Endothelial cell of umbilical vein (primary cell): ENCODE measurements at regions not wholly inside any gene's neighbourhood (a gene's known extent, or its start where the extent isn't known, plus 50 kb on each side); places are given as distances from the start of the nearest gene placed in this dataset.

ENCODE experiments used
- BruUV-seq: library from RNA; stranded (reverse); fragments of 400-500 nt; replicated peaks from 2 replicates; lab custom pipeline; 2021; lab: Mats Ljungman, UMichigan
- CTCF ChIA-PET: fragments of 300-600, 350-600 bp; sonication (Branson Sonifier 250); formaldehyde crosslinking; loops from one replicate; lab custom pipeline; 2021; ENCODE audit warnings: antibody characterized with exemption, inconsistent platforms; lab: Charles Lee
- POLR2A ChIA-PET: fragments of 300-600, 350-600 bp; sonication (Branson Sonifier 250); formaldehyde crosslinking; loops from one replicate; lab custom pipeline; 2021; ENCODE audit warnings: antibody characterized with exemption, inconsistent platforms; lab: Charles Lee
- DNase-seq: peaks from one replicate; pipeline ENCODE4 v3.0.0-alpha.2; 2011; ENCODE audit warnings: low read depth, low spot score
- FAIRE-seq: peaks from 2 replicates; lab custom pipeline; 2011; peaks lifted over from hg19 to GRCh38; lab: Jason Lieb, UNC
- H2AFZ ChIP-seq: 2 replicates; pipeline ENCODE4 v1.6.0; 2012; ENCODE audit warnings: low read depth, low read length, control low read depth, inconsistent platforms
- H3K27ac ChIP-seq: 2 replicates; pipeline ENCODE4 v1.5.1; 2011; ENCODE audit warnings: low read depth, mild to moderate bottlenecking, control low read depth, low read length, moderate library complexity; ENCODE audit not compliant: insufficient read depth
- H3K27me3 ChIP-seq, 2 experiments: 2 replicates each; pipeline versions ENCODE4 v1.6.0 to v1.6.1; 2011; ENCODE audit warnings: low read length in 2 of 2, mixed read lengths in 1 of 2; ENCODE audit not compliant: control insufficient read depth in 2 of 2, insufficient read depth in 2 of 2
- H3K36me3 ChIP-seq, 2 experiments: 2 replicates in 1 of 2; 3 replicates in 1 of 2; pipeline ENCODE4 v1.5.1; 2011; ENCODE audit warnings: low read length in 2 of 2, mild to moderate bottlenecking in 1 of 2, moderate library complexity in 1 of 2; ENCODE audit not compliant: control insufficient read depth in 2 of 2, insufficient read depth in 2 of 2; ENCODE audit errors: extremely low read depth in 1 of 2
- H3K4me1 ChIP-seq: 3 replicates; pipeline ENCODE4 v1.5.1; 2011; ENCODE audit warnings: mild to moderate bottlenecking, low read length; ENCODE audit not compliant: control insufficient read depth, insufficient read depth; ENCODE audit errors: extremely low read depth
- H3K4me2 ChIP-seq: 2 replicates; pipeline ENCODE4 v1.6.1; 2011; ENCODE audit warnings: low read length, control low read depth, mixed read lengths; ENCODE audit not compliant: insufficient read depth
- H3K4me3 ChIP-seq, 3 experiments: fragments of 200-600 bp in 1 of 3; sonication (generic), shearing (Covaris generic) in 1 of 3; replicated peaks in 1 of 3; 2 replicates each; pipeline ENCODE4 v1.5.1; 2011 to 2016; ENCODE audit warnings: control low read depth in 3 of 3, low read length in 3 of 3, mild to moderate bottlenecking in 2 of 3, inconsistent platforms in 1 of 3, low read depth in 1 of 3, moderate library complexity in 1 of 3; ENCODE audit not compliant: insufficient read depth in 1 of 3
- H3K79me2 ChIP-seq: 2 replicates; pipeline ENCODE4 v1.6.0; 2012; ENCODE audit warnings: low read length, inconsistent platforms; ENCODE audit not compliant: control insufficient read depth, insufficient read depth
- H3K9ac ChIP-seq: replicated peaks from 2 replicates; pipeline ENCODE3; 2011; ENCODE audit warnings: low read length, control low read depth; ENCODE audit not compliant: insufficient read depth; ENCODE audit errors: extremely low read depth
- H3K9me1 ChIP-seq: replicated peaks from 3 replicates; pipeline ENCODE4 v1.6.0; 2011; ENCODE audit warnings: mild to moderate bottlenecking, low read length; ENCODE audit not compliant: control insufficient read depth, insufficient read depth; ENCODE audit errors: extremely low read depth
- H3K9me3 ChIP-seq: replicated peaks from 2 replicates; pipeline ENCODE4 v1.5.1; 2012; ENCODE audit warnings: low read length, inconsistent platforms; ENCODE audit not compliant: control insufficient read depth, insufficient read depth
- H4K20me1 ChIP-seq: replicated peaks from 2 replicates; pipeline ENCODE3; 2011; ENCODE audit warnings: mild to moderate bottlenecking, low read length; ENCODE audit not compliant: control insufficient read depth, insufficient read depth; ENCODE audit errors: extremely low read depth
- EZH2 ChIP-seq: IDR thresholded peaks from 2 replicates; pipeline ENCODE4 v1.6.1; 2012; ENCODE audit warnings: borderline replicate concordance, low read depth, mild to moderate bottlenecking, moderate library complexity, low read length, inconsistent platforms; ENCODE audit not compliant: severe bottlenecking
- FOS ChIP-seq: IDR thresholded peaks from 2 replicates; pipeline ENCODE4 v1.6.1; 2011; ENCODE audit warnings: mild to moderate bottlenecking, low read length, moderate library complexity, borderline replicate concordance; ENCODE audit not compliant: insufficient read depth
- GATA2 ChIP-seq: IDR thresholded peaks from 2 replicates; pipeline ENCODE4 v1.7.0; 2011; ENCODE audit warnings: low read depth, mild to moderate bottlenecking, moderate library complexity, mixed read lengths, low read length; ENCODE audit not compliant: insufficient read length, insufficient read depth
- JUN ChIP-seq: IDR thresholded peaks from 2 replicates; pipeline ENCODE4 v1.6.1; 2011; ENCODE audit warnings: borderline replicate concordance, low read depth; ENCODE audit not compliant: insufficient read length, insufficient read depth
- MYC ChIP-seq: IDR thresholded peaks from one replicate; pipeline ENCODE4 v1.6.1; 2011; ENCODE audit warnings: mild to moderate bottlenecking, low read depth, low read length
- POLR2A ChIP-seq: IDR thresholded peaks from 2 replicates; pipeline ENCODE4 v1.6.1; 2012; ENCODE audit warnings: low read depth, mild to moderate bottlenecking, control low read depth, low read length
- POLR2AphosphoS5 ChIP-seq: IDR thresholded peaks from 2 replicates; pipeline ENCODE4 v1.6.1; 2012; ENCODE audit warnings: low read depth, mild to moderate bottlenecking, control low read depth, low read length, moderate library complexity; ENCODE audit not compliant: insufficient read depth
- dilution Hi-C: fragments of 300-500 bp; cut with MboI; formaldehyde crosslinking; loops from one replicate; pipeline ENCODE4 v1.15.0; 2019; ENCODE audit warnings: low sequenced_read_pairs; ENCODE audit not compliant: extremely low pct_ligation_motif_present
- intact Hi-C: fragments of 100-400 bp; cut with micrococcal nuclease; formaldehyde crosslinking; loops from one replicate; pipeline ENCODE4 v1.10.0; 2022
- TF ChIP-seq, protein P1 (sequence below), 2 donors: IDR thresholded peaks; 1 replicate in 1 of 2; 2 replicates in 1 of 2; pipeline ENCODE4 v1.5.1; 2011; ENCODE audit warnings: low read length in 2 of 2, mild to moderate bottlenecking in 2 of 2, moderate library complexity in 2 of 2, control low read depth in 1 of 2, inconsistent platforms in 1 of 2, low read depth in 1 of 2; ENCODE audit not compliant: insufficient read depth in 1 of 2; ENCODE audit errors: extremely low read depth in 1 of 2
- TF ChIP-seq, protein P2 (sequence below): IDR thresholded peaks from 2 replicates; pipeline ENCODE4 v1.6.1; 2011; ENCODE audit not compliant: insufficient read depth, insufficient read length

DNA sequence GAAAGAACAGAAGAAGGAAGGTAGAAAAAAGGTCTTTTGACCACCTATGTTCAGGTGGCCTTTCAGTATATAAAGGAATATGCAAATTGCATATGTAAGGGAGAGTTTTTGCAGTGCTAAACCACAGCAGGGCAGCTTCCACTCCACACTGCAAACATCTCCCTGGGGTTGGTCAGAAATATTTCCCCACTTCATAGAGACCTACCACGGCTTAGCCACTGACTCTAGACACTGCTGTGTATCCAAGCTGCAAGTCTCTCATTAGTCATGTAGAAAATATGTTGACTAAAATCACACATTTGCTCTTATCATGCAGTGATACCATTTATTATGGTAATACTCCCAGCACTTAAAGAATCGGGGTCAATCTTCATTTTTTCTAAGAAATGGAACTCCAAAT lies 214.9 kb upstream of the NR2F2 start:
- no peak for FAIRE-seq
- Histone ChIP-seq H4K20me1 (no peaks in the 10 kb centered on the region), H3K27me3 (no peaks in the 10 kb centered on the region), H3K9me3 (no peaks in the 10 kb centered on the region), H3K9ac (no peak overlapping the region), H3K4me1 (no peaks in the 10 kb centered on the region), H3K9me1 (no peaks in the 10 kb centered on the region), H2AFZ (no peak overlapping the region), H3K36me3 (no peaks in the 10 kb centered on the region), H3K79me2 (no peaks in the 10 kb centered on the region), H3K4me3 (no peak overlapping the region), H3K27ac (no peak overlapping the region), H3K4me2 (no peak overlapping the region)
- ChIA-PET CTCF (interaction anchor here (0.8 kb wide), 1 partner anchor 11 kb away, joined by 3 read pairs; no protein-coding TSS in a partner anchor), POLR2A (no interaction called here)
- dilution Hi-C loops, result no loop called here
- intact Hi-C loops, result no loop called here
- no peak for DNase-seq
- TF ChIP-seq JUN, result no peak
- TF ChIP-seq FOS, result no peak
- TF ChIP-seq POLR2A, result no peak
- TF ChIP-seq EZH2, result no peak
- TF ChIP-seq, protein P1, sequence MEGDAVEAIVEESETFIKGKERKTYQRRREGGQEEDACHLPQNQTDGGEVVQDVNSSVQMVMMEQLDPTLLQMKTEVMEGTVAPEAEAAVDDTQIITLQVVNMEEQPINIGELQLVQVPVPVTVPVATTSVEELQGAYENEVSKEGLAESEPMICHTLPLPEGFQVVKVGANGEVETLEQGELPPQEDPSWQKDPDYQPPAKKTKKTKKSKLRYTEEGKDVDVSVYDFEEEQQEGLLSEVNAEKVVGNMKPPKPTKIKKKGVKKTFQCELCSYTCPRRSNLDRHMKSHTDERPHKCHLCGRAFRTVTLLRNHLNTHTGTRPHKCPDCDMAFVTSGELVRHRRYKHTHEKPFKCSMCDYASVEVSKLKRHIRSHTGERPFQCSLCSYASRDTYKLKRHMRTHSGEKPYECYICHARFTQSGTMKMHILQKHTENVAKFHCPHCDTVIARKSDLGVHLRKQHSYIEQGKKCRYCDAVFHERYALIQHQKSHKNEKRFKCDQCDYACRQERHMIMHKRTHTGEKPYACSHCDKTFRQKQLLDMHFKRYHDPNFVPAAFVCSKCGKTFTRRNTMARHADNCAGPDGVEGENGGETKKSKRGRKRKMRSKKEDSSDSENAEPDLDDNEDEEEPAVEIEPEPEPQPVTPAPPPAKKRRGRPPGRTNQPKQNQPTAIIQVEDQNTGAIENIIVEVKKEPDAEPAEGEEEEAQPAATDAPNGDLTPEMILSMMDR (IDR thresholded peaks at IDR 0.05; ENCODE audit: extremely low read depth in 1 of 2, insufficient read depth in 1 of 2, low read depth in 1 of 2, low read length in 2 of 2), result no peak
- TF ChIP-seq POLR2AphosphoS5, result no peak
- no peak for TF ChIP-seq MYC
- TF ChIP-seq, protein P2, sequence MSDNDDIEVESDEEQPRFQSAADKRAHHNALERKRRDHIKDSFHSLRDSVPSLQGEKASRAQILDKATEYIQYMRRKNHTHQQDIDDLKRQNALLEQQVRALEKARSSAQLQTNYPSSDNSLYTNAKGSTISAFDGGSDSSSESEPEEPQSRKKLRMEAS, result no peak
- no peak for TF ChIP-seq GATA2
- BruUV-seq, result no TSS peak
